SK-N-SH (cell line): ENCODE measurements at regions not wholly inside any gene's neighbourhood (a gene's known extent, or its start where the extent isn't known, plus 50 kb on each side); places are given as distances from the start of the nearest gene placed in this dataset.

Experiments used
- CTCF ChIA-PET: fragments of 300-600, 350-600 bp; formaldehyde crosslinking; extraction: SDS; loops from one replicate; lab custom pipeline; 2021; lab: Yijun Ruan, JAX
- POLR2A ChIA-PET: fragments of 350-600 bp; sonication (Branson Sonifier 250); formaldehyde crosslinking; extraction: SDS; loops from one replicate; lab custom pipeline; 2020; ENCODE audit warnings: antibody characterized with exemption, inconsistent platforms; lab: Yijun Ruan, JAX
- DNase-seq: peaks from one replicate; pipeline ENCODE4 v3.0.0; 2012
- H2AFZ ChIP-seq: fragments of 200-600 bp; sonication (generic); 2 replicates; pipeline ENCODE4 v1.8.1; 2016; ENCODE audit warnings: antibody characterized with exemption, mild to moderate bottlenecking, low read depth
- H3F3A ChIP-seq: fragments of 200-600 bp; sonication (generic); replicated peaks from 2 replicates; pipeline ENCODE3; 2016; ENCODE audit warnings: antibody characterized with exemption, mild to moderate bottlenecking; ENCODE audit not compliant: insufficient read depth
- H3K27ac ChIP-seq, 2 experiments: fragments of 200-500 bp in 1 of 2; fragments of 200-600 bp in 1 of 2; sonication (Bioruptor generic) in 1 of 2; sonication (generic), shearing (Covaris generic) in 1 of 2; 2 replicates each; pipeline versions ENCODE4 v1.5.1 to v1.6.1; 2014 to 2016; ENCODE audit warnings: low read depth in 2 of 2, inconsistent platforms in 1 of 2, low read length in 1 of 2, mild to moderate bottlenecking in 1 of 2, mixed read lengths in 1 of 2
- H3K27me3 ChIP-seq: fragments of 200-600 bp; sonication (generic), shearing (Covaris generic); 2 replicates; pipeline ENCODE4 v1.6.1; 2016; ENCODE audit warnings: mixed run types; ENCODE audit not compliant: insufficient read depth
- H3K36me3 ChIP-seq, 2 experiments: fragments of 200-500 bp in 1 of 2; fragments of 200-600 bp in 1 of 2; sonication (Bioruptor generic) in 1 of 2; sonication (generic) in 1 of 2; replicated peaks in 1 of 2; 2 replicates each; pipeline versions ENCODE3 to v1.5.1; 2014 to 2016; ENCODE audit warnings: low read length in 1 of 2, mild to moderate bottlenecking in 1 of 2; ENCODE audit not compliant: insufficient read depth in 2 of 2, control insufficient read depth in 1 of 2
- H3K4me1 ChIP-seq, 2 experiments: fragments of 200-500 bp in 1 of 2; fragments of 200-600 bp in 1 of 2; sonication (Bioruptor generic) in 1 of 2; sonication (generic), shearing (Covaris generic) in 1 of 2; 2 replicates each; pipeline versions ENCODE4 v1.5.1 to v1.6.1; 2014 to 2016; ENCODE audit warnings: low read depth in 1 of 2, low read length in 1 of 2, mixed run types in 1 of 2; ENCODE audit not compliant: insufficient read depth in 2 of 2, control insufficient read depth in 1 of 2
- H3K4me2 ChIP-seq: fragments of 200-600 bp; sonication (generic), shearing (Covaris generic); 2 replicates; pipeline ENCODE4 v1.6.1; 2017; ENCODE audit warnings: mixed run types
- H3K4me3 ChIP-seq, 2 experiments: fragments of 200-500 bp in 1 of 2; fragments of 200-600 bp in 1 of 2; sonication (Bioruptor generic) in 1 of 2; sonication (generic), shearing (Covaris generic) in 1 of 2; 2 replicates each; pipeline versions ENCODE4 v1.5.1 to v1.8.1; 2014 to 2016; ENCODE audit warnings: low read depth in 2 of 2, inconsistent platforms in 1 of 2, low read length in 1 of 2, mild to moderate bottlenecking in 1 of 2, mixed read lengths in 1 of 2, moderate library complexity in 1 of 2
- H3K79me2 ChIP-seq: fragments of 200-600 bp; sonication (generic); 2 replicates; pipeline ENCODE4 v1.8.1; 2017; ENCODE audit warnings: mild to moderate bottlenecking; ENCODE audit not compliant: insufficient read depth
- H3K9ac ChIP-seq: fragments of 200-600 bp; sonication (generic); 2 replicates; pipeline ENCODE4 v1.6.1; 2017; ENCODE audit warnings: mixed run types
- H3K9me2 ChIP-seq: fragments of 200-600 bp; sonication (generic); 2 replicates; pipeline ENCODE4 v1.6.1; 2017; ENCODE audit warnings: mixed run types
- H3K9me3 ChIP-seq: fragments of 200-600 bp; sonication (generic); 2 replicates; pipeline ENCODE4 v1.6.1; 2017; ENCODE audit warnings: mixed run types, mild to moderate bottlenecking, moderate library complexity
- H4K20me1 ChIP-seq: fragments of 200-600 bp; sonication (generic); 2 replicates; pipeline ENCODE4 v1.6.1; 2017; ENCODE audit warnings: mild to moderate bottlenecking, mixed run types; ENCODE audit not compliant: insufficient read depth
- CHD2 ChIP-seq: fragments of 150-350 bp; IDR thresholded peaks from 2 replicates; pipeline ENCODE4 v1.6.1; 2018; ENCODE audit warnings: low read length; ENCODE audit not compliant: partially characterized antibody
- EP300 ChIP-seq, 2 experiments: IDR thresholded peaks; 2 replicates each; pipeline versions ENCODE4 v1.4.0 to v1.6.1; 2012; ENCODE audit warnings: borderline replicate concordance in 1 of 2, low read depth in 1 of 2, low read length in 1 of 2
- EZH2phosphoT487 ChIP-seq: fragments of 200-600 bp; sonication (generic); IDR thresholded peaks from 2 replicates; pipeline ENCODE4 v1.6.1; 2017; ENCODE audit warnings: low read depth, mixed run types, mild to moderate bottlenecking, antibody characterized with exemption, moderate library complexity, borderline replicate concordance
- FOXM1 ChIP-seq: IDR thresholded peaks from 2 replicates; pipeline ENCODE4 v1.4.0; 2012; ENCODE audit warnings: low read depth, mild to moderate bottlenecking
- GATA2 ChIP-seq: sonication (generic); formaldehyde crosslinking; IDR thresholded peaks from 2 replicates; pipeline ENCODE4 v1.5.0; 2020; ENCODE audit warnings: mild to moderate bottlenecking, missing genetic modification reagents
- IRF3 ChIP-seq: fragments of 150-350 bp; IDR thresholded peaks from 2 replicates; pipeline ENCODE4 v1.6.1; 2016; ENCODE audit warnings: mild to moderate bottlenecking, low read depth, low read length
- JUND ChIP-seq: IDR thresholded peaks from 2 replicates; pipeline ENCODE4 v1.4.0; 2012
- MXI1 ChIP-seq: IDR thresholded peaks from 2 replicates; pipeline ENCODE4 v1.6.1; 2012; ENCODE audit warnings: mild to moderate bottlenecking, low read depth, low read length, improper control_type of control experiment
- NFIC ChIP-seq: IDR thresholded peaks from 2 replicates; pipeline ENCODE4 v1.4.0; 2012; ENCODE audit warnings: borderline replicate concordance
- PBX3 ChIP-seq: IDR thresholded peaks from 2 replicates; pipeline ENCODE4; 2012
- POLR2AphosphoS5 ChIP-seq: IDR thresholded peaks from 2 replicates; pipeline ENCODE4 v1.6.1; 2012; ENCODE audit warnings: low read depth, low read length
- REST ChIP-seq: IDR thresholded peaks from 2 replicates; pipeline ENCODE4 v1.6.1; 2012; ENCODE audit warnings: mild to moderate bottlenecking, low read depth, low read length, moderate library complexity
- RXRA ChIP-seq: IDR thresholded peaks from 2 replicates; pipeline ENCODE4 v1.4.0; 2012; ENCODE audit warnings: low read depth, mild to moderate bottlenecking, borderline replicate concordance
- SIN3A ChIP-seq: IDR thresholded peaks from 2 replicates; pipeline ENCODE4 v1.6.1; 2012; ENCODE audit warnings: low read depth, mild to moderate bottlenecking, low read length, moderate library complexity, borderline replicate concordance
- SMC3 ChIP-seq: IDR thresholded peaks from 2 replicates; pipeline ENCODE4 v1.6.1; 2012; ENCODE audit warnings: low read depth, low read length, improper control_type of control experiment
- TAF1 ChIP-seq: IDR thresholded peaks from 2 replicates; pipeline ENCODE4 v1.6.1; 2012; ENCODE audit warnings: low read depth, mild to moderate bottlenecking, low read length, moderate library complexity, borderline replicate concordance
- TCF12 ChIP-seq: IDR thresholded peaks from 2 replicates; pipeline ENCODE4 v1.4.0; 2012
- USF1 ChIP-seq: IDR thresholded peaks from 2 replicates; pipeline ENCODE4 v1.4.0; 2012; ENCODE audit warnings: low read depth, borderline replicate concordance
- USF2 ChIP-seq: fragments of 150-350 bp; IDR thresholded peaks from 2 replicates; pipeline ENCODE4 v1.6.1; 2017; ENCODE audit warnings: antibody characterized with exemption, low read length, low read depth, borderline replicate concordance
- ZBTB33 ChIP-seq: IDR thresholded peaks from 2 replicates; pipeline ENCODE4 v1.4.0; 2012; ENCODE audit warnings: low read depth, borderline replicate concordance
- WGBS: methylation state at CpG from one replicate; pipeline ENCODE4 v1.1.6; 2017; ENCODE audit warnings: low lambda C conversion rate; 5-methylcytosine and 5-hydroxymethylcytosine counted together

GRCh38 chr17:53896047-53896446 is 73.3 kb downstream of the KIF2B start:
- Histone ChIP-seq H3K9ac (no peak overlapping the region), H2AFZ (no peak overlapping the region), H3K4me2 (no peak overlapping the region), H3K4me3 (no peak overlapping the region), H3F3A (no peaks in the 10 kb centered on the region), H3K27ac (no peak overlapping the region)
- WGBS: 15% methylated on average over 1 of the region's 1 CpG
- POLR2A ChIA-PET: no interaction called here
- TF ChIP-seq ZBTB33 (no peak), EZH2phosphoT487 (no peak), PBX3 (no peak), TAF1 (no peak), TCF12 (no peak), GATA2 (CRISPR knock-in tag) (no peak), USF2 (no peak), SIN3A (no peak), MXI1 (no peak), IRF3 (no peak), EP300 (IDR thresholded peaks at IDR 0.05; ENCODE audit: borderline replicate concordance in 1 of 2, low read depth in 1 of 2, low read length in 1 of 2) (no peak), USF1 (no peak), RXRA (no peak), SMC3 (no peak), CHD2 (no peak), REST (no peak), NFIC (no peak), FOXM1 (no peak), JUND (no peak), POLR2AphosphoS5 (no peak)
- TF ChIP-seq, all 33 proteins: peak for 0
- no peak for DNase-seq
- Histone ChIP-seq H3K9me2 (no peaks in the 10 kb centered on the region), H3K79me2 (no peaks in the 10 kb centered on the region), H4K20me1 (no peaks in the 10 kb centered on the region), H3K27me3 (no peaks in the 10 kb centered on the region), H3K9me3 (peaks cover 3% of the 10 kb centered on the region; the same call in 1 of the 2 replicates), H3K4me1 (no peaks in the 10 kb centered on the region; a peak in 1 of 4 replicates), H3K36me3 (no peaks in the 10 kb centered on the region)
- CTCF ChIA-PET: interaction anchor here (0.7 to 1.6 kb wide), 2 partner anchors 13 to 276 kb away, joined by 3 to 4 read pairs; no protein-coding TSS in a partner anchor
